ENCODE measurements at regions not wholly inside any gene's neighbourhood (a gene's known extent, or its start where the extent isn't known, plus 50 kb on each side); places are given as distances from the start of the nearest gene placed in this dataset.

GRCh38 chr2:129913695-129914495, 65.6 kb upstream of the RAB6C start:
- Histone ChIP-seq H3K9me1 (replicated peaks; ENCODE audit: control insufficient read depth, extremely low read depth, insufficient read depth, low read length) (no peaks in the 10 kb centered on the region), H4K20me1 (replicated peaks; ENCODE audit: control insufficient read depth, extremely low read depth, insufficient read depth, low read length) (no peaks in the 10 kb centered on the region), H3K27me3 (ENCODE audit: control insufficient read depth in 2 of 2, insufficient read depth in 2 of 2, low read length in 2 of 2) (no peaks in the 10 kb centered on the region), H3K9ac (replicated peaks; ENCODE audit: extremely low read depth, insufficient read depth, low read length) (no peak overlapping the region), H3K27ac (ENCODE audit: insufficient read depth, low read depth, low read length) (no peak overlapping the region), H3K79me2 (ENCODE audit: control insufficient read depth, insufficient read depth, low read length) (no peaks in the 10 kb centered on the region), H2AFZ (ENCODE audit: low read depth, low read length) (no peak overlapping the region), H3K4me1 (ENCODE audit: control insufficient read depth, extremely low read depth, insufficient read depth, low read length) (no peaks in the 10 kb centered on the region), H3K36me3 (ENCODE audit: control insufficient read depth in 2 of 2, extremely low read depth in 1 of 2, insufficient read depth in 2 of 2, low read length in 2 of 2) (no peaks in the 10 kb centered on the region), H3K4me2 (ENCODE audit: insufficient read depth, low read length) (no peak overlapping the region), H3K9me3 (replicated peaks; ENCODE audit: control insufficient read depth, insufficient read depth, low read length) (no peaks in the 10 kb centered on the region), H3K4me3 (replicated peaks in 1 of 3; ENCODE audit: insufficient read depth in 1 of 3, low read depth in 1 of 3, low read length in 3 of 3) (no peak overlapping the region)
- ChIA-PET CTCF (no interaction called here), POLR2A (no interaction called here)
- no peak for DNase-seq (ENCODE audit: low read depth, low spot score)
- no peak for FAIRE-seq
- no peak for TF ChIP-seq EZH2 (IDR thresholded peaks at IDR 0.05; ENCODE audit: borderline replicate concordance, low read depth, low read length, severe bottlenecking)
- TF ChIP-seq MYC (IDR thresholded peaks at IDR 0.05; ENCODE audit: low read depth, low read length): no peak
- no peak for TF ChIP-seq POLR2A (IDR thresholded peaks at IDR 0.05; ENCODE audit: low read depth, low read length)
- TF ChIP-seq GATA2 (IDR thresholded peaks at IDR 0.05; ENCODE audit: insufficient read depth, insufficient read length, low read depth, low read length): no peak
- TF ChIP-seq JUN (IDR thresholded peaks at IDR 0.05; ENCODE audit: borderline replicate concordance, insufficient read depth, insufficient read length, low read depth): no peak
- TF ChIP-seq FOS (IDR thresholded peaks at IDR 0.05; ENCODE audit: borderline replicate concordance, insufficient read depth, low read length): no peak
- no peak for TF ChIP-seq POLR2AphosphoS5 (IDR thresholded peaks at IDR 0.05; ENCODE audit: insufficient read depth, low read depth, low read length)
- TF ChIP-seq, protein P1, sequence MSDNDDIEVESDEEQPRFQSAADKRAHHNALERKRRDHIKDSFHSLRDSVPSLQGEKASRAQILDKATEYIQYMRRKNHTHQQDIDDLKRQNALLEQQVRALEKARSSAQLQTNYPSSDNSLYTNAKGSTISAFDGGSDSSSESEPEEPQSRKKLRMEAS (IDR thresholded peaks at IDR 0.05; ENCODE audit: insufficient read depth, insufficient read length): no peak
- TF ChIP-seq, protein P2, sequence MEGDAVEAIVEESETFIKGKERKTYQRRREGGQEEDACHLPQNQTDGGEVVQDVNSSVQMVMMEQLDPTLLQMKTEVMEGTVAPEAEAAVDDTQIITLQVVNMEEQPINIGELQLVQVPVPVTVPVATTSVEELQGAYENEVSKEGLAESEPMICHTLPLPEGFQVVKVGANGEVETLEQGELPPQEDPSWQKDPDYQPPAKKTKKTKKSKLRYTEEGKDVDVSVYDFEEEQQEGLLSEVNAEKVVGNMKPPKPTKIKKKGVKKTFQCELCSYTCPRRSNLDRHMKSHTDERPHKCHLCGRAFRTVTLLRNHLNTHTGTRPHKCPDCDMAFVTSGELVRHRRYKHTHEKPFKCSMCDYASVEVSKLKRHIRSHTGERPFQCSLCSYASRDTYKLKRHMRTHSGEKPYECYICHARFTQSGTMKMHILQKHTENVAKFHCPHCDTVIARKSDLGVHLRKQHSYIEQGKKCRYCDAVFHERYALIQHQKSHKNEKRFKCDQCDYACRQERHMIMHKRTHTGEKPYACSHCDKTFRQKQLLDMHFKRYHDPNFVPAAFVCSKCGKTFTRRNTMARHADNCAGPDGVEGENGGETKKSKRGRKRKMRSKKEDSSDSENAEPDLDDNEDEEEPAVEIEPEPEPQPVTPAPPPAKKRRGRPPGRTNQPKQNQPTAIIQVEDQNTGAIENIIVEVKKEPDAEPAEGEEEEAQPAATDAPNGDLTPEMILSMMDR (IDR thresholded peaks at IDR 0.05; ENCODE audit: extremely low read depth in 1 of 2, insufficient read depth in 1 of 2, low read depth in 1 of 2, low read length in 2 of 2): no peak
- dilution Hi-C loops (cut with MboI; ENCODE audit: extremely low pct_ligation_motif_present, low sequenced_read_pairs): no loop called here
- intact Hi-C loops (cut with micrococcal nuclease): no loop called here
- no TSS peak for BruUV-seq (replicated peaks)
